Activated naive CD8-positive, alpha-beta T cell treated with anti-CD3 and anti-CD28 coated beads for 36 hours (primary cell): ENCODE measurements at regions not wholly inside any gene's neighbourhood (a gene's known extent, or its start where the extent isn't known, plus 50 kb on each side); places are given as distances from the start of the nearest gene placed in this dataset.

Source experiments
- DNase-seq: peaks from one replicate; pipeline ENCODE4 v3.0.0; 2021
- H3K27ac Mint-ChIP-seq: one replicate; pipeline ENCODE4 v1.8.0; 2022; ENCODE audit warnings: mild to moderate bottlenecking, moderate library complexity, mixed read lengths
- H3K27me3 Mint-ChIP-seq: one replicate; pipeline ENCODE4 v1.8.0; 2022; ENCODE audit warnings: mild to moderate bottlenecking, mixed read lengths
- H3K36me3 Mint-ChIP-seq: one replicate; pipeline ENCODE4 v1.8.0; 2021; ENCODE audit warnings: mild to moderate bottlenecking, mixed read lengths
- H3K4me1 Mint-ChIP-seq: one replicate; pipeline ENCODE4 v1.8.0; 2021; ENCODE audit warnings: mixed read lengths
- H3K4me3 Mint-ChIP-seq: one replicate; pipeline ENCODE4 v1.8.0; 2022; ENCODE audit warnings: mild to moderate bottlenecking, moderate library complexity, mixed read lengths
- H3K9me3 Mint-ChIP-seq: one replicate; pipeline ENCODE4 v1.8.0; 2022; ENCODE audit warnings: mixed read lengths

DNA sequence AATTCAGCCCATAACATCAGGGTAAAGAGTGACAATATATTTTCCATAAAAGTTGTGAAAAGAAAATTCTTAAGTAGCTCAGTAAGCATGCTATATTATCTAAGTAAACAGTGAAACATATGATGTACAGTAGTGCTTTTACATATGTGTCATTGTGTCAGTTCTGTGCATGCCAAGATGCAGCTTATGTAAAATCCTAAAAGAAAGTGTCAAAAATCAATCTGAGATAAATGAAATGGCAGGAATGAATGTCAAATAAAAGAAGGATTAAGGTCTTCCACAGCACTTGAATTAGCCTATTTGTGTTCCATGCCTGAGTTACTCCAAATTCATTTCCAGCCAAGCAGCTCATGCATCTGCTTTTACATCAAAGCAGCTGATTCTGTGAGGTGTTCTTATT lies 452.7 kb upstream of the HS3ST1 start:
- Mint-ChIP-seq H3K4me3 (no peak overlapping the region), H3K36me3 (no peaks in the 10 kb centered on the region)
- DNase-seq, result no peak

DNA sequence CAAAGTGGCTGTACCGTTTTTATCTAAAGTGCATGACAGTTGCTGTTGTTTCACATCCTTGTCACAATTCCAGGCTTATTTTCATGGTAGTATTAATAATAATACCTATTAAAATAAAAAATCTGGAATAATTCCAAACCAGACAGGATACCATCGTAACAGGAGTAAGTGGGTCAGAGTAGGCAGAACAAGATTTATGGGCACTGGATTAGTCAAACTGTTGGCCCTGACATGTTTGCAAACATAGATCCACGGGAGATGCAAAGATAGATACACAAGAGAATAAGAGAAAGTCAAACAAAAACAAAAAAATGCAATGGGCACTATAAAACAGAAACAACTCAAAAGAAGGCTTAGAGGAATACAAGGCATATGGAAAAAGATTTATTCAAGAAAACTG lies 449.5 kb upstream of the HS3ST1 start:
- no peak for DNase-seq
- Mint-ChIP-seq H3K4me3 (no peak overlapping the region), H3K4me1 (no peaks in the 10 kb centered on the region), H3K27ac (no peak overlapping the region), H3K27me3 (no peaks in the 10 kb centered on the region), H3K36me3 (no peaks in the 10 kb centered on the region), H3K9me3 (no peaks in the 10 kb centered on the region)

More for the DNA sequence above, 452.7 kb upstream of the HS3ST1 start:
- Mint-ChIP-seq H3K27ac (no peak overlapping the region), H3K27me3 (no peaks in the 10 kb centered on the region), H3K4me1 (no peaks in the 10 kb centered on the region), H3K9me3 (no peaks in the 10 kb centered on the region)

DNA sequence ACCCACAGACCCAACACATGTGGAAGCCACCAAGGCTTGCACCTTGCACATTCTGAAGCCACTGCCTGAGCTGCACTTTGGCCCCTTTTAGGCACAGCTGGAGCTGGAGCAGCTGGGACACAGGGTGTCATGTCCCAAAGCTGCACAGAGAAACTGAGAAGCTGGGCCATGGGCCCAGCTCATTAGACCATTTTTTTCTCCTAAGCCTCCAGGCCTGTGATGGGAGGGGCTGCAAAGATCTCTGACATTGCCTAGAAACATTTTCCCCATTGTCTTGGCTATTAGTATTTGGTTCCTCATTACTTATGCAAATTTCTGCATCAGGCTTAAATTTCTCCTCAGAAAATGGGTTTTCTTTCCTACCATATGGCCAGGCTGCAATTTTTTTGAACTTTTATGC lies 447.4 kb upstream of the HS3ST1 start:
- H3K27me3 Mint-ChIP-seq, result no peaks in the 10 kb centered on the region
- no peak overlapping the region for H3K4me3 Mint-ChIP-seq
- no peaks in the 10 kb centered on the region for H3K36me3 Mint-ChIP-seq
- H3K27ac Mint-ChIP-seq, result no peak overlapping the region
- DNase-seq, result no peak
- H3K9me3 Mint-ChIP-seq, result no peaks in the 10 kb centered on the region
- H3K4me1 Mint-ChIP-seq, result no peaks in the 10 kb centered on the region

DNA sequence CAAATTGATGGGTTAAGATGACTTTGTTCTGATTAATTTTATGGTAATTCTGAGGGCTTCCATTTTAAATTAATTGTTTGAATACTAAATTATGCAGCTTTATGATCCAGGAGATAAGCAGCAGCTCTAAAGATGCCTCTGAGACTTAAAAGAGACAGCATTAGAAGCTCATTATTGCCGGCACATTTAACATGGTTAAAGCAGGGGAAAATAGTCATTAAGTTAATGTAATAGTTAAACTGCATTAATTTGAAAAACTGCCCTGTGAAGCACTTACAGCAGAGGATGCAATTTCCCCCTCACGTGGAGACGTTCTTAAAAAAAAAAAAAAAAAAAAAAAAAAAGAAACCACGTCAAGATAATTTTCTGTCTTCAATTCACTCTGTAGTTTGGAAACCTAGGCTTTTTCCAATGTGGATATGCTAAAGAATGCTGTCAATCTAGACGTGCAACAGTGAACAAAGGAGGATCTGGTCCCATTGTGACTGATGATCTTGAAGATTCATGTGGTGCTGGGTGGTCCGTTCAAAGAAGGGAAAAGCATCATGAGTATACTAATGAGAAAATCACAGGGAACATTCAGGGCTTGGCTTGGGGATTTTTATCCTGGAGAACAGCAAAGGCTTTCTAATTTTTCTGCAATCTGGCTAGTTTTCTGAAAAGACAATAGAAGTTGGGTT lies 440.6 kb upstream of the HS3ST1 start:
- H3K27me3 Mint-ChIP-seq, result peaks cover 9% of the 10 kb centered on the region
- H3K36me3 Mint-ChIP-seq, result no peaks in the 10 kb centered on the region
- no peak for DNase-seq
- H3K4me3 Mint-ChIP-seq, result no peak overlapping the region
- H3K9me3 Mint-ChIP-seq, result no peaks in the 10 kb centered on the region
- no peaks in the 10 kb centered on the region for H3K4me1 Mint-ChIP-seq
- no peak overlapping the region for H3K27ac Mint-ChIP-seq

DNA sequence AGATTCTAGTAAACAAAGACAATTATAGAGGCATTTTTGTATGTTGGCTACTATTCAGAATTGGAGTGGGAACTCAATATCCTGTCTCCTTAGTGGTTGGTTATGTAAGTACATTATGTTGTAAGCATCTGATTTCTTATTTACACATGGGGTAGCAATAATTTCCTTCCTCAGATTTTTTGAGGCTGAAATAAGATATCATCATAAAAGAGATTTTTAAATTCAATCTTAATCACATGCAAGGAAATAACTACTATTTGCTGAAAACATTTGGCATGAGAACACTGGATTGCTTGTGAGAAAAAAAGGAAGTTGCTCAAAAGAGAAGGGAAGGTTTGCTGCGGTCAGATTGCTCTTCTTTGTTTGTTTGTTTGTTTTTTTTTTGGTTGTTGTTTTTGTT lies 437.7 kb upstream of the HS3ST1 start:
- peaks cover 9% of the 10 kb centered on the region for H3K27me3 Mint-ChIP-seq
- H3K4me3 Mint-ChIP-seq, result no peak overlapping the region
- no peaks in the 10 kb centered on the region for H3K36me3 Mint-ChIP-seq
- no peaks in the 10 kb centered on the region for H3K9me3 Mint-ChIP-seq
- no peaks in the 10 kb centered on the region for H3K4me1 Mint-ChIP-seq
- no peak for DNase-seq
- H3K27ac Mint-ChIP-seq, result no peak overlapping the region

- H3K27me3 Mint-ChIP-seq, result peaks cover 7% of the 10 kb centered on the region
- H3K4me1 Mint-ChIP-seq, result no peaks in the 10 kb centered on the region
- no peak overlapping the region for H3K27ac Mint-ChIP-seq
- no peak overlapping the region for H3K4me3 Mint-ChIP-seq
- no peaks in the 10 kb centered on the region for H3K36me3 Mint-ChIP-seq
- H3K9me3 Mint-ChIP-seq, result no peaks in the 10 kb centered on the region
- DNase-seq, result no peak
Observed at GRCh38 chr4:11860996-11861395, 432.3 kb upstream of the HS3ST1 start.

GRCh38 chr4:11857881-11858280 lies 429.2 kb upstream of the HS3ST1 start:
- no peak for DNase-seq
- H3K27me3 Mint-ChIP-seq, result no peaks in the 10 kb centered on the region
- H3K4me1 Mint-ChIP-seq, result no peaks in the 10 kb centered on the region
- no peaks in the 10 kb centered on the region for H3K9me3 Mint-ChIP-seq
- H3K36me3 Mint-ChIP-seq, result no peaks in the 10 kb centered on the region
- no peak overlapping the region for H3K4me3 Mint-ChIP-seq
- H3K27ac Mint-ChIP-seq, result no peak overlapping the region

DNA sequence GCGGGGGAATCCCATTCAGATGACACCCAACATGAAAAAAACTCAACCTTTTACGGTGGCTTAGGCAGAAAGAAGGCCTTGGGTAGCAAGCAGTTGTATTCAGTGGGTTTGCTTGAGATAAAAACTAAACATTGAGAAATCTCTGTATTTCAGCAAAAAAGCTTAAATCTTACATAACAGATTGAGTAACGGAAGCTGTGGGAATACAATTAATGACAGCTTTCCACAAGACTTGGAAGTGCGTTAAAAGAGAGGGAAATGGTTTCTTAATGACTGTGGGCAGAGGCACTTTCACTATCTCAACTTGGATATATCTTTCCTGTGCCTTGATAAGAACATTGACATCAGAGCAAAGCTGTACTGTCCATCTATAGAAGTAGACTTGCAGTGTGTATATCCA lies 418.5 kb upstream of the HS3ST1 start:
- no peaks in the 10 kb centered on the region for H3K9me3 Mint-ChIP-seq
- no peaks in the 10 kb centered on the region for H3K36me3 Mint-ChIP-seq
- no peak overlapping the region for H3K4me3 Mint-ChIP-seq
- H3K27me3 Mint-ChIP-seq, result no peaks in the 10 kb centered on the region
- no peak overlapping the region for H3K27ac Mint-ChIP-seq
- no peaks in the 10 kb centered on the region for H3K4me1 Mint-ChIP-seq
- no peak for DNase-seq

DNA sequence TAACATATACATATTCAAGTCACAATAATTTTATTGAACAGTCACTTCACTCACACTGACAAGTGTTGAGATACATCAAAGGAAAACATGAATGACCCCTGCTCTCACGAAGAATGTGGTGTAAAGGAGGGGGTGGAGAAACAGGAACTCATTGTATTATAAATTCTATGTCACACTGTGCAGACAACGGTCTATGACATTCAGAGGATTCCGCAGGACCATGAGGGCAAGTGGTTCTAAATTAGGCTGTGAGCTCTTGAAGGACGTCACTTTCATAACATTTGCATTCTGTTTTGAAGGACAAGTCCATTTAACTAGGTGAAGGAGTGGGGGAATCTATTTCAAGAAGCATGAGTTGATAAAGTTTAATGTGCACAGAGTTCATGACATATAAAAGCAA lies 415.2 kb upstream of the HS3ST1 start:
- DNase-seq, result no peak
- H3K4me1 Mint-ChIP-seq, result no peaks in the 10 kb centered on the region
- H3K27ac Mint-ChIP-seq, result no peak overlapping the region
- no peaks in the 10 kb centered on the region for H3K9me3 Mint-ChIP-seq
- H3K4me3 Mint-ChIP-seq, result no peak overlapping the region
- H3K27me3 Mint-ChIP-seq, result no peaks in the 10 kb centered on the region
- H3K36me3 Mint-ChIP-seq, result no peaks in the 10 kb centered on the region

GRCh38 chr4:11843340-11843739 lies 414.6 kb upstream of the HS3ST1 start:
- no peaks in the 10 kb centered on the region for H3K4me1 Mint-ChIP-seq
- H3K27me3 Mint-ChIP-seq, result no peaks in the 10 kb centered on the region
- no peak for DNase-seq
- no peaks in the 10 kb centered on the region for H3K9me3 Mint-ChIP-seq
- no peak overlapping the region for H3K4me3 Mint-ChIP-seq
- no peaks in the 10 kb centered on the region for H3K36me3 Mint-ChIP-seq
- H3K27ac Mint-ChIP-seq, result no peak overlapping the region

DNA sequence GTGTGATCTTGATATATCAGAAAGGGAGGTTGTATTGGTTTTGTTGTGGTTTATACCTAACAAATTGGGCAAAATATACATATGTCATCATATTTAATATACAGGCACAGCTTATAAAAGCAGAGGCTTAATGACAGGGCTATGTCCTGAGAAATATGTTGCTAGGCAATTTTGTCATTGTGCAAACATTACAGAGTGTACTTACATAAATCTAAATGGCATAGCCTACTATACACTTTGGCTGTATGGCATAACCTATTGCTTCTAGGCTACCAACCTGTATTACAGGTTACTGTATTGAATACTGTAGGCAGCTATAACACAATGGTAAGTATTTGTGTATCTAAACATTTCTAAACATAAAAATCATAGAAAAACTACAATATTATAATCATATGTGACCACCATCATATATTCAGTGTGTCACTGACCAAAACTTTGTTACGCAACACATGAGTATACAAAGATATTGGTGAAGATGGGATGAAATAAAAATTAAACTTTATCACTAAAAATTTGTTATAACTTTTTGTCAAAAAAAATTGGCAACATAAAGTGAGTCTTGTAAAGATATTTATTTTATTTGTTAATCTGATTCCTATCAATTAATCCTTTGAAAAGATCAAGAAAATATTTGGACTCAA lies 414.0 kb upstream of the HS3ST1 start:
- no peak overlapping the region for H3K27ac Mint-ChIP-seq
- no peaks in the 10 kb centered on the region for H3K27me3 Mint-ChIP-seq
- H3K36me3 Mint-ChIP-seq, result no peaks in the 10 kb centered on the region
- no peak for DNase-seq
- no peaks in the 10 kb centered on the region for H3K9me3 Mint-ChIP-seq
- H3K4me1 Mint-ChIP-seq, result no peaks in the 10 kb centered on the region
- H3K4me3 Mint-ChIP-seq, result no peak overlapping the region

GRCh38 chr4:11839889-11840288 lies 411.2 kb upstream of the HS3ST1 start:
- no peak overlapping the region for H3K4me3 Mint-ChIP-seq
- H3K36me3 Mint-ChIP-seq, result no peaks in the 10 kb centered on the region
- H3K4me1 Mint-ChIP-seq, result no peaks in the 10 kb centered on the region
- no peak for DNase-seq
- no peaks in the 10 kb centered on the region for H3K9me3 Mint-ChIP-seq
- H3K27me3 Mint-ChIP-seq, result peaks cover 8% of the 10 kb centered on the region
- no peak overlapping the region for H3K27ac Mint-ChIP-seq

GRCh38 chr4:11831739-11832138 lies 403.0 kb upstream of the HS3ST1 start:
- no peaks in the 10 kb centered on the region for H3K36me3 Mint-ChIP-seq
- H3K4me3 Mint-ChIP-seq, result no peak overlapping the region
- H3K4me1 Mint-ChIP-seq, result no peaks in the 10 kb centered on the region
- H3K9me3 Mint-ChIP-seq, result no peaks in the 10 kb centered on the region
- no peak overlapping the region for H3K27ac Mint-ChIP-seq
- peaks cover 6% of the 10 kb centered on the region for H3K27me3 Mint-ChIP-seq
- DNase-seq, result no peak

- no peak overlapping the region for H3K4me3 Mint-ChIP-seq
- H3K27ac Mint-ChIP-seq, result no peak overlapping the region
- H3K36me3 Mint-ChIP-seq, result no peaks in the 10 kb centered on the region
- H3K27me3 Mint-ChIP-seq, result no peaks in the 10 kb centered on the region
- DNase-seq, result no peak
- H3K9me3 Mint-ChIP-seq, result peaks cover 3% of the 10 kb centered on the region
- H3K4me1 Mint-ChIP-seq, result no peaks in the 10 kb centered on the region
Observed at GRCh38 chr4:11824566-11824965, 395.9 kb upstream of the HS3ST1 start.

- H3K9me3 Mint-ChIP-seq, result peaks cover 3% of the 10 kb centered on the region
- H3K4me1 Mint-ChIP-seq, result no peaks in the 10 kb centered on the region
Observed at GRCh38 chr4:11821772-11822430, 393.2 kb upstream of the HS3ST1 start.

DNA sequence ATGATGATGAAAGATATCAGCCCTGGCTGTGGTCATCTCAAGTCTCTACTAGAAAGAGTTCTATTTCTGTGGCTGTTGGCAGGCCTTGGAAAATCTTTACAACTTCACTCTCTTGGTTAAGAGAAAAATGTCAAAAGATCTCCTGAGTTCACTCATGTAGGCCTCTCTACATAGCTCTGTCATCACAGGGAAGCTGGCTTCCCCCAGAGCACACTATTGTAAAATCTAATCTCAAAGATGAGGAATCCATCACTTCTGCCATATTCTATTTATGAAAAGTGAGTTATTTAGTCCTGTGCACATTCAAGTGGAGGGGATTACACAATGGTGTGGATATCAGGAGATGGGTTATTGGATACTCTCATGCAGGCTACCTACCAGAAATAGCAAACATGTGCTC lies 388.4 kb upstream of the HS3ST1 start:
- Mint-ChIP-seq H3K27me3 (no peaks in the 10 kb centered on the region), H3K4me1 (no peaks in the 10 kb centered on the region), H3K4me3 (no peak overlapping the region), H3K9me3 (no peaks in the 10 kb centered on the region), H3K27ac (no peak overlapping the region), H3K36me3 (no peaks in the 10 kb centered on the region)
- no peak for DNase-seq

More at GRCh38 chr4:11821772-11822430, 393.2 kb upstream of the HS3ST1 start:
- Mint-ChIP-seq H3K27ac (no peak overlapping the region), H3K27me3 (no peaks in the 10 kb centered on the region), H3K4me3 (no peak overlapping the region), H3K36me3 (no peaks in the 10 kb centered on the region)
- no peak for DNase-seq
